ENCODE measurements at regions not wholly inside any gene's neighbourhood (a gene's known extent, or its start where the extent isn't known, plus 50 kb on each side); places are given as distances from the start of the nearest gene placed in this dataset.
A peak's percentile ranks its signal among the peaks of the same experiment; 100 is the strongest.

GRCh38 chr10:58951087-58951486 lies 225.4 kb upstream of the PHYHIPL start:
- no peak for DNase-seq (ENCODE audit: low spot score)
- in situ Hi-C loops (cut with MboI; ENCODE audit: low sequenced_read_pairs, unreplicated experiment): loop anchor here (25.0 kb wide), 1 partner anchor 661 kb away; no protein-coding TSS in a partner anchor
- TF ChIP-seq CTCF (IDR thresholded peaks at IDR 0.05; ENCODE audit: borderline replicate concordance, control extremely low read depth, extremely low read depth, insufficient read depth, missing control alignments): no peak

- no peak for DNase-seq (ENCODE audit: low spot score)
- no peak for TF ChIP-seq CTCF (IDR thresholded peaks at IDR 0.05; ENCODE audit: borderline replicate concordance, control extremely low read depth, extremely low read depth, insufficient read depth, missing control alignments)
- in situ Hi-C loops (cut with MboI; ENCODE audit: low sequenced_read_pairs, unreplicated experiment): loop anchor here (25.0 kb wide), 1 partner anchor 661 kb away; no protein-coding TSS in a partner anchor
Measured at GRCh38 chr10:58951746-58952145, 224.7 kb upstream of the PHYHIPL start.

DNA sequence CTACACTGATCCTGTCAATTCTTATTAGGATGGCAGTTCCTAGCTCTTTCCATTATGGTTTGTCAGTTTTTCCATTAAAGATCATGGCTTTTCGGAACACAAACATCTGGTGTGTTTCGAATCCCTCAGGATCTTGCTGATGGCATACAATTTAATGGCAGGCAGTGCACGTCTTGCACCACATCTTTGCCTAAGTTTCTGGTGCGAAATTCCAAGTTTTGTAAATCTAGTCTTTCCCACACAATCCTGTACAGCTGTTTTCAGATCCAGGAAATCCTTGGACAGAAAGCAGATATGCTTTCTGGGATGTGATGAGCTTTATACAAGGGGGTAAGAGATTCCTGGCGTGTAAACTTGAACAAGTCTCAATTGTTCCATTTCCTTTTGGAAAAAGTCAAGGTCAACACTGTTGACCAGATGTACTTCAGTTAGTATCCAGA lies 224.3 kb upstream of the PHYHIPL start:
- in situ Hi-C loops (cut with MboI; ENCODE audit: low sequenced_read_pairs, unreplicated experiment): loop anchor here (25.0 kb wide), 1 partner anchor 660 kb away; no protein-coding TSS in a partner anchor
- DNase-seq (ENCODE audit: low spot score): no peak
- no peak for TF ChIP-seq CTCF (IDR thresholded peaks at IDR 0.05; ENCODE audit: borderline replicate concordance, control extremely low read depth, extremely low read depth, insufficient read depth, missing control alignments)

DNA sequence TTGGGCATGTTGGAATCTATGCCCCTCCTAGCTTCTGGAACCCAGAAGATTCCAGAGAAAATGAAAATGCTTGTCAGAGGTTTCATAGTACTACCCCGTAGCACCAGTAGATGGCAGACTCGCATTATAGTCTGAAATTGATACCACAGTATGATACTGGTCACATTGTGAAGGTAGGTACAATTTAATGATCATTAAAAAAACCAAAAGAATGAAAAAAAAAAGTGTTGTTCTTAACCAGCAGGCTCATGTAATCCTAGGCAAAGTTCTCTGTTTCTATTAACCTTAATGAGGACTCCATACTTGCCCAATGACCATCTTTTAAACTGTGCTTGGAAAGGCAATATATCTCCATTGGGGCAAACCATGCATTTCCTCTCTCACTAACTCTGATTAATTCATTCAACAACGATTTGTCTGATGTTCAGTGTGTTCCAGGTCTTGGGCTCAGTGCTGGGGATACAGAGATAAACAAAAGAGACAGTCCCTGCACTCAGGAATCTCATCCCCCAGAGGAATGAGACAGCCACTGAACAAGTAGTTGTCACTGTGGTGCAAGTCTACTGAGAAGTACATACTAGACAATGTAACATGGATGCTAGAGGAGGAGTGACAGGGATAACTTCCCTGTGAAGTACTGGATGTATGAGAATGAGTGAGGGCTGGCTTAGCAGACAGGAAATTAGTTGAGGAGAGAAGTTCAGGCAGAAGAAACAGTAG lies 223.5 kb upstream of the PHYHIPL start:
- DNase-seq (ENCODE audit: low spot score): peak; percentile 23
- TF ChIP-seq CTCF (IDR thresholded peaks at IDR 0.05; ENCODE audit: borderline replicate concordance, control extremely low read depth, extremely low read depth, insufficient read depth, missing control alignments): peak; percentile 55
- in situ Hi-C loops (cut with MboI; ENCODE audit: low sequenced_read_pairs, unreplicated experiment): loop anchor here (25.0 kb wide), 1 partner anchor 659 kb away; no protein-coding TSS in a partner anchor

DNA sequence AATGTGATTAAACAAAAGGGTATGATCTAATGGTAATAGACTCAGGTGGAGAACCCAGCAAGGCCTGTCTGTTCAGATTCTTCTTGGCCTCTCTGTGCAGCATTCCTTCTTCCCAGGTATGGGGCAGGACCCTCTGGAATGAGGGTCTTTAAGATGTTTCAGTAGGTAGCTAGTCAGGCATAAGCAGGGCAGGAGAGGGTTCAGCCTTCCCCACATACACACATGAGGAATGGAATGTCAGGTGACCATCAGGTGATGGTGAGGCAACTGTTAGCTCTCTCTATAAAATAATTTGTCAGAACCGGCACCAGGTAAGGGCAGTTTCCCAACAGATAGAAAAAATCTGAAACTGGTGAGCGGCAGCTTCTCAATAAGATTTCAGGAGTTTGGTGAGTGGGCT lies 222.3 kb upstream of the PHYHIPL start:
- no peak for DNase-seq (ENCODE audit: low spot score)
- in situ Hi-C loops (cut with MboI; ENCODE audit: low sequenced_read_pairs, unreplicated experiment): loop anchor here (25.0 kb wide), 1 partner anchor 658 kb away; no protein-coding TSS in a partner anchor
- TF ChIP-seq CTCF (IDR thresholded peaks at IDR 0.05; ENCODE audit: borderline replicate concordance, control extremely low read depth, extremely low read depth, insufficient read depth, missing control alignments): no peak

DNA sequence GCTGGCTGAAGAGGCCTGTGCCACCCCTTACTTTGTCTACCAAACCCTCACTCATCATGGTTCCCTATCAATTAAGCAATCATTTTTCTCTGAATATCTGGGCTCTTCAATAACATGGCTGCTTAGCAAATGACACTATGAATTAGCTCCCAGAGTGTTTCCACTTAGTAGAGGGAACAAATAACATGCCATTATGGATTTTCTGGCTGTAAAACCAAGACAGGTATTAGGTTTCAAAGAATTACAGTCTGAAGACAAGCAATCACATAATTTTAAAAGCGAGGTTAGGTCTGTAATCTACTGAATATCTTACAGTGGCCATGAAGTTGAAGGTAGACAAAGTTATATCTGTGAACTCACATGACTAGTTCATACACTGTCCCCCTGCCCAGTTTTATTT lies 220.8 kb upstream of the PHYHIPL start:
- DNase-seq (ENCODE audit: low spot score): no peak
- in situ Hi-C loops (cut with MboI; ENCODE audit: low sequenced_read_pairs, unreplicated experiment): loop anchor here (25.0 kb wide), 1 partner anchor 657 kb away; no protein-coding TSS in a partner anchor
- TF ChIP-seq CTCF (IDR thresholded peaks at IDR 0.05; ENCODE audit: borderline replicate concordance, control extremely low read depth, extremely low read depth, insufficient read depth, missing control alignments): no peak
